T-helper 1 cell treated with Interleukin-12 subunit alpha and Interleukin-12 subunit beta and Interleukin-4 antibody, amounts not matched to agents 30 μg/mL and 1 μg/mL, for 36 hours (primary cell): ENCODE measurements at regions not wholly inside any gene's neighbourhood (a gene's known extent, or its start where the extent isn't known, plus 50 kb on each side); places are given as distances from the start of the nearest gene placed in this dataset.
"Not testable (repeated sequence)": the region's sequence is repeated elsewhere in the genome, so short reads cannot be mapped to it uniquely, and the experiment has no call there.

Experiments used
- H3K27ac Mint-ChIP-seq: one replicate; pipeline ENCODE4 v1.8.0; 2021; ENCODE audit warnings: mild to moderate bottlenecking, mixed read lengths
- H3K27me3 Mint-ChIP-seq: one replicate; pipeline ENCODE4 v1.8.0; 2021; ENCODE audit warnings: low read depth, mixed read lengths
- H3K36me3 Mint-ChIP-seq: one replicate; pipeline ENCODE4 v1.8.0; 2021; ENCODE audit warnings: low read depth, mixed read lengths
- H3K4me1 Mint-ChIP-seq: one replicate; pipeline ENCODE4 v1.8.0; 2021; ENCODE audit warnings: low read depth, mixed read lengths
- H3K4me3 Mint-ChIP-seq: one replicate; pipeline ENCODE4 v1.8.0; 2021; ENCODE audit warnings: mild to moderate bottlenecking, moderate library complexity, mixed read lengths
- H3K9me3 Mint-ChIP-seq: one replicate; pipeline ENCODE4 v1.8.0; 2021; ENCODE audit warnings: mixed read lengths

GRCh38 chr14:43792980-43793379 lies 714.1 kb downstream of the FSCB start:
- Mint-ChIP-seq H3K4me1 (no peaks in the 10 kb centered on the region), H3K4me3 (no peak overlapping the region), H3K27me3 (no peaks in the 10 kb centered on the region), H3K9me3 (peaks cover 12% of the 10 kb centered on the region), H3K36me3 (no peaks in the 10 kb centered on the region), H3K27ac (no peak overlapping the region)

- no peak overlapping the region for H3K27ac Mint-ChIP-seq
- peaks cover 9% of the 10 kb centered on the region for H3K9me3 Mint-ChIP-seq
- H3K36me3 Mint-ChIP-seq, result no peaks in the 10 kb centered on the region
- no peaks in the 10 kb centered on the region for H3K27me3 Mint-ChIP-seq
- no peak overlapping the region for H3K4me3 Mint-ChIP-seq
- no peaks in the 10 kb centered on the region for H3K4me1 Mint-ChIP-seq
Observed at GRCh38 chr14:43790681-43791080, 716.4 kb downstream of the FSCB start.

- no peaks in the 10 kb centered on the region for H3K36me3 Mint-ChIP-seq
- H3K27me3 Mint-ChIP-seq, result no peaks in the 10 kb centered on the region
- peaks cover 5% of the 10 kb centered on the region for H3K9me3 Mint-ChIP-seq
- no peak overlapping the region for H3K4me3 Mint-ChIP-seq
- no peaks in the 10 kb centered on the region for H3K4me1 Mint-ChIP-seq
- no peak overlapping the region for H3K27ac Mint-ChIP-seq
Observed at GRCh38 chr14:43789458-43789857, 717.6 kb downstream of the FSCB start.

GRCh38 chr14:43786066-43786762 lies 720.9 kb downstream of the FSCB start:
- H3K4me3 Mint-ChIP-seq, result no peak overlapping the region
- peaks cover 11% of the 10 kb centered on the region for H3K9me3 Mint-ChIP-seq
- no peak overlapping the region for H3K27ac Mint-ChIP-seq
- H3K36me3 Mint-ChIP-seq, result no peaks in the 10 kb centered on the region
- no peaks in the 10 kb centered on the region for H3K27me3 Mint-ChIP-seq
- no peaks in the 10 kb centered on the region for H3K4me1 Mint-ChIP-seq

- H3K27me3 Mint-ChIP-seq, H3K36me3 Mint-ChIP-seq, H3K4me3 Mint-ChIP-seq, H3K4me1 Mint-ChIP-seq, H3K27ac Mint-ChIP-seq: not testable (repeated sequence)
- H3K9me3 Mint-ChIP-seq, result peaks cover 11% of the 10 kb centered on the region
Observed at GRCh38 chr14:43784432-43784831, 722.7 kb downstream of the FSCB start.

GRCh38 chr14:43778937-43779639 lies 728.0 kb downstream of the FSCB start:
- H3K27ac Mint-ChIP-seq, result no peak overlapping the region
- no peaks in the 10 kb centered on the region for H3K36me3 Mint-ChIP-seq
- H3K4me3 Mint-ChIP-seq, result no peak overlapping the region
- no peaks in the 10 kb centered on the region for H3K27me3 Mint-ChIP-seq
- peaks cover 32% of the 10 kb centered on the region for H3K9me3 Mint-ChIP-seq
- H3K4me1 Mint-ChIP-seq, result no peaks in the 10 kb centered on the region

GRCh38 chr14:43778570-43778936 lies 728.5 kb downstream of the FSCB start:
- Mint-ChIP-seq H3K27ac (no peak overlapping the region), H3K4me3 (no peak overlapping the region), H3K36me3 (no peaks in the 10 kb centered on the region), H3K27me3 (no peaks in the 10 kb centered on the region), H3K9me3 (peaks cover 32% of the 10 kb centered on the region), H3K4me1 (no peaks in the 10 kb centered on the region)

GRCh38 chr14:43765474-43765873 lies 741.6 kb downstream of the FSCB start:
- H3K36me3 Mint-ChIP-seq, result no peaks in the 10 kb centered on the region
- H3K9me3 Mint-ChIP-seq, result peaks cover 8% of the 10 kb centered on the region
- H3K27ac Mint-ChIP-seq, result no peak overlapping the region
- no peak overlapping the region for H3K4me3 Mint-ChIP-seq
- no peaks in the 10 kb centered on the region for H3K4me1 Mint-ChIP-seq
- no peaks in the 10 kb centered on the region for H3K27me3 Mint-ChIP-seq

GRCh38 chr14:43764433-43764832 lies 742.6 kb downstream of the FSCB start:
- Mint-ChIP-seq H3K9me3 (peaks cover 8% of the 10 kb centered on the region), H3K4me3 (no peak overlapping the region), H3K4me1 (no peaks in the 10 kb centered on the region)

GRCh38 chr14:43755707-43756106 lies 751.4 kb downstream of the FSCB start:
- Mint-ChIP-seq H3K27me3 (no peaks in the 10 kb centered on the region), H3K27ac (no peak overlapping the region), H3K9me3 (no peaks in the 10 kb centered on the region), H3K4me3 (no peak overlapping the region), H3K36me3 (no peaks in the 10 kb centered on the region), H3K4me1 (no peaks in the 10 kb centered on the region)

More at GRCh38 chr14:43764433-43764832, 742.6 kb downstream of the FSCB start:
- Mint-ChIP-seq H3K27me3 (no peaks in the 10 kb centered on the region), H3K36me3 (no peaks in the 10 kb centered on the region), H3K27ac (no peak overlapping the region)

- no peaks in the 10 kb centered on the region for H3K9me3 Mint-ChIP-seq
- H3K4me3 Mint-ChIP-seq, result no peak overlapping the region
- H3K27me3 Mint-ChIP-seq, result no peaks in the 10 kb centered on the region
- H3K36me3 Mint-ChIP-seq, result no peaks in the 10 kb centered on the region
- no peak overlapping the region for H3K27ac Mint-ChIP-seq
- H3K4me1 Mint-ChIP-seq, result no peaks in the 10 kb centered on the region
Observed at GRCh38 chr14:43754838-43755237, 752.2 kb downstream of the FSCB start.

- Mint-ChIP-seq H3K4me3 (no peak overlapping the region), H3K27ac (no peak overlapping the region), H3K36me3 (no peaks in the 10 kb centered on the region), H3K27me3 (no peaks in the 10 kb centered on the region), H3K4me1 (no peaks in the 10 kb centered on the region), H3K9me3 (peaks cover 9% of the 10 kb centered on the region)
Observed at GRCh38 chr14:43745746-43746145, 761.3 kb downstream of the FSCB start.

GRCh38 chr14:43735932-43736331 lies 771.2 kb downstream of the FSCB start:
- no peak overlapping the region for H3K27ac Mint-ChIP-seq
- no peaks in the 10 kb centered on the region for H3K27me3 Mint-ChIP-seq
- H3K4me3 Mint-ChIP-seq, result no peak overlapping the region
- no peaks in the 10 kb centered on the region for H3K4me1 Mint-ChIP-seq
- peaks cover 12% of the 10 kb centered on the region for H3K9me3 Mint-ChIP-seq
- no peaks in the 10 kb centered on the region for H3K36me3 Mint-ChIP-seq

- Mint-ChIP-seq H3K27ac (no peak overlapping the region), H3K9me3 (peaks cover 6% of the 10 kb centered on the region), H3K27me3 (no peaks in the 10 kb centered on the region), H3K36me3 (no peaks in the 10 kb centered on the region), H3K4me1 (no peaks in the 10 kb centered on the region), H3K4me3 (no peak overlapping the region)
Observed at GRCh38 chr14:43729143-43729542, 777.9 kb downstream of the FSCB start.

- H3K36me3 Mint-ChIP-seq, result no peaks in the 10 kb centered on the region
- H3K4me3 Mint-ChIP-seq, result no peak overlapping the region
- H3K27me3 Mint-ChIP-seq, result no peaks in the 10 kb centered on the region
- H3K9me3 Mint-ChIP-seq, result peaks cover 11% of the 10 kb centered on the region
- no peaks in the 10 kb centered on the region for H3K4me1 Mint-ChIP-seq
- no peak overlapping the region for H3K27ac Mint-ChIP-seq
Observed at GRCh38 chr14:43706900-43707299, 800.2 kb downstream of the FSCB start.
